CD4-positive, alpha-beta T cell (primary cell): ENCODE measurements at regions not wholly inside any gene's neighbourhood (a gene's known extent, or its start where the extent isn't known, plus 50 kb on each side); places are given as distances from the start of the nearest gene placed in this dataset.

Experiments
- ATAC-seq: fragments of 200-7000 bp; cut with Tn5 transposase; one replicate; pipeline ENCODE4 v1.10.0; 2022; ENCODE audit warnings: mild to moderate bottlenecking; ENCODE audit not compliant: poor library complexity
- CTCF ChIA-PET: fragments of 350-600 bp; sonication (Branson Sonifier 250); formaldehyde crosslinking; loops from one replicate; lab custom pipeline; 2021; ENCODE audit warnings: antibody characterized with exemption, inconsistent platforms; lab: Charles Lee
- POLR2A ChIA-PET: fragments of 350-600 bp; sonication (Branson Sonifier 250); formaldehyde crosslinking; loops from one replicate; lab custom pipeline; 2021; ENCODE audit warnings: antibody characterized with exemption, inconsistent platforms; lab: Charles Lee
- DNase-seq, 14 experiments: peaks; one replicate each; pipeline ENCODE4 v3.0.0-alpha.2; 2013 to 2020; ENCODE audit warnings: mixed read lengths in 2 of 14
- H3K27ac ChIP-seq, 2 donors: one replicate each; pipeline versions ENCODE4 v1.5.1 to v1.7.0; 2013; ENCODE audit warnings: low read length in 2 of 2, low read depth in 1 of 2, mild to moderate bottlenecking in 1 of 2
- H3K27me3 ChIP-seq, 2 experiments: 1 replicate in 1 of 2; 2 replicates in 1 of 2; pipeline versions ENCODE4 v1.6.1 to v1.7.0; 2013; ENCODE audit warnings: low read length in 2 of 2, control low read depth in 1 of 2, mild to moderate bottlenecking in 1 of 2, moderate library complexity in 1 of 2; ENCODE audit not compliant: insufficient read depth in 2 of 2, control insufficient read depth in 1 of 2
- H3K36me3 ChIP-seq: one replicate; pipeline ENCODE4 v1.6.1; 2013; ENCODE audit warnings: low read length, control low read depth; ENCODE audit not compliant: insufficient read depth
- H3K4me1 ChIP-seq: one replicate; pipeline ENCODE4 v1.6.1; 2013; ENCODE audit warnings: low read length, control low read depth; ENCODE audit not compliant: insufficient read depth
- H3K4me3 ChIP-seq: one replicate; pipeline ENCODE4 v1.5.1; 2013; ENCODE audit warnings: mild to moderate bottlenecking, low read length, moderate library complexity
- H3K9me3 ChIP-seq, 2 experiments: 1 replicate in 1 of 2; 2 replicates in 1 of 2; pipeline versions ENCODE4 v1.6.1 to v1.7.0; 2013; ENCODE audit warnings: low read length in 2 of 2, mild to moderate bottlenecking in 2 of 2, control low read depth in 1 of 2, moderate library complexity in 1 of 2; ENCODE audit not compliant: control insufficient read depth in 1 of 2, insufficient read depth in 1 of 2
- H3K27ac Mint-ChIP-seq: one replicate; pipeline ENCODE4 v1.8.0; 2020; ENCODE audit warnings: mixed read lengths
- H3K27me3 Mint-ChIP-seq: one replicate; pipeline ENCODE4 v1.8.0; 2021; ENCODE audit warnings: mixed read lengths
- H3K36me3 Mint-ChIP-seq: one replicate; pipeline ENCODE4 v1.8.0; 2021; ENCODE audit warnings: low read depth, mixed read lengths
- H3K4me1 Mint-ChIP-seq: one replicate; pipeline ENCODE4 v1.8.0; 2021; ENCODE audit warnings: low read depth, mixed read lengths
- H3K4me3 Mint-ChIP-seq: one replicate; pipeline ENCODE4 v1.8.0; 2020; ENCODE audit warnings: mild to moderate bottlenecking, mixed read lengths
- H3K9me3 Mint-ChIP-seq: one replicate; pipeline ENCODE4 v1.8.0; 2020; ENCODE audit warnings: mixed read lengths
- CTCF ChIP-seq: fragments of 200-600 bp; IDR thresholded peaks from one replicate; pipeline ENCODE4 v1.8.0; 2022; ENCODE audit warnings: antibody characterized with exemption, mild to moderate bottlenecking
- intact Hi-C, 2 experiments: fragments of 100-400 bp; cut with DNase I in 1 of 2; cut with micrococcal nuclease in 1 of 2; formaldehyde crosslinking; loops; one replicate each; pipeline versions ENCODE4 v1.15.1 to v1.9.0; 2023 to 2025; cut with DNase I, micrococcal nuclease

- no peak overlapping the region for H3K4me3 Mint-ChIP-seq
- DNase-seq (no peak), ATAC-seq (no peak)
- TF ChIP-seq CTCF, result no peak
- H3K9me3 Mint-ChIP-seq, result no peaks in the 10 kb centered on the region
- CTCF ChIA-PET, result no interaction called here
- H3K27me3 ChIP-seq, result no peaks in the 10 kb centered on the region
- no peaks in the 10 kb centered on the region for H3K27me3 Mint-ChIP-seq
- intact Hi-C loops, result no loop called here
- no peaks in the 10 kb centered on the region for H3K9me3 ChIP-seq
- H3K27ac ChIP-seq, result no peak overlapping the region
- no peaks in the 10 kb centered on the region for H3K4me1 Mint-ChIP-seq
- no peaks in the 10 kb centered on the region for H3K36me3 ChIP-seq
- POLR2A ChIA-PET, result no interaction called here
- H3K27ac Mint-ChIP-seq, result no peak overlapping the region
- no peak overlapping the region for H3K4me3 ChIP-seq
- no peaks in the 10 kb centered on the region for H3K4me1 ChIP-seq
- H3K36me3 Mint-ChIP-seq, result no peaks in the 10 kb centered on the region
These were observed 540.9 kb downstream of the PPP4R3C start for GRCh38 chrX:26922278-26922677.

DNA sequence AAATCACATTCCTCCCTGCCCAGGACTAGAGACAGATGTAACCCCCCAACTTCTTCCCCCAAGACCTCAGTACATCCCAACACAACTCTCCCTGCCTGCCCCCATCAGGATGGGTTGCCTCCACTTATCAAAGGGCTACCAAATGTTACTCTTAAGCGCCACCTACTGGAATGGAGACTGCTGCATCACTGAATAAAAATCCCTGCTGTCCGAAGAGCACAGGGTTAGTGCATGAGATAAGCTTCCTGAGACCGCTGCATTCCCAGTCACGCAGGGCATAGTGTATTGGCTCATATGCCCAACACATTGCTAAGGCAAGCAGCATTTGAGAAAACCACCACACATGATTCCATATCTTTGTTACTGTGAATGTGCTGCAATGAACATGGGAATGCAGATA lies 544.5 kb downstream of the PPP4R3C start:
- no peak overlapping the region for H3K4me3 ChIP-seq
- H3K36me3 ChIP-seq, result no peaks in the 10 kb centered on the region
- no peaks in the 10 kb centered on the region for H3K27me3 Mint-ChIP-seq
- ChIA-PET POLR2A (no interaction called here), CTCF (no interaction called here)
- no peak for TF ChIP-seq CTCF
- H3K36me3 Mint-ChIP-seq, result no peaks in the 10 kb centered on the region
- no peaks in the 10 kb centered on the region for H3K9me3 ChIP-seq
- no peak overlapping the region for H3K27ac Mint-ChIP-seq
- ATAC-seq (no peak), DNase-seq (no peak)
- H3K9me3 Mint-ChIP-seq, result peaks cover 2% of the 10 kb centered on the region
- no peaks in the 10 kb centered on the region for H3K27me3 ChIP-seq
- no peak overlapping the region for H3K4me3 Mint-ChIP-seq
- intact Hi-C loops, result no loop called here
- H3K4me1 Mint-ChIP-seq, result no peaks in the 10 kb centered on the region
- no peaks in the 10 kb centered on the region for H3K4me1 ChIP-seq
- H3K27ac ChIP-seq, result no peak overlapping the region

DNA sequence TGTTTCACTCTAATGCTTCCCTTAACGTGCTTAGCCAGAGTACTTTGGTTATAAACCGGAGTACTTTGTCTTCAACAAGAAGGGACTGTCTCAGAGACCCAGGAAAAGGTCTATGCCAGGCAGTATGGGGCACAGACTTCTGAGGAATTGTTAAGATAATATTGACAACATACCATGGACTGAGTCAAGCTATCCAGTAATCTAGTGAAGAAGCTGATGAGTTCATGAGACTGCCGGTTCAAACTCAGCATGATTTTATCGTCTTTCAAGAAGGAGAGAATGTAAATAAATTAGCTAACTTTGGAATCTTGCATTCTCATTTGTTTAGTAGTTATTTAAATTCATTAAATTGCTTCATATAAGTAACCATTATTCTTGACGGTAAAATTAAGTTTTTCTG lies 546.1 kb downstream of the PPP4R3C start:
- Mint-ChIP-seq H3K36me3 (no peaks in the 10 kb centered on the region), H3K27me3 (no peaks in the 10 kb centered on the region), H3K9me3 (peaks cover 2% of the 10 kb centered on the region), H3K4me3 (no peak overlapping the region), H3K27ac (no peak overlapping the region), H3K4me1 (no peaks in the 10 kb centered on the region)
- intact Hi-C loops, result no loop called here
- POLR2A ChIA-PET, result no interaction called here
- CTCF ChIA-PET, result no interaction called here
- Histone ChIP-seq H3K36me3 (no peaks in the 10 kb centered on the region), H3K4me1 (no peaks in the 10 kb centered on the region), H3K4me3 (no peak overlapping the region), H3K27ac (no peak overlapping the region), H3K27me3 (no peaks in the 10 kb centered on the region), H3K9me3 (no peaks in the 10 kb centered on the region)
- DNase-seq (no peak), ATAC-seq (no peak)
- TF ChIP-seq CTCF, result no peak
